Activated naive CD4-positive, alpha-beta T cell treated with anti-CD3 and anti-CD28 coated beads, Interleukin-2, amount 50 U/mL, for 24 hours (primary cell): ENCODE measurements at regions not wholly inside any gene's neighbourhood (a gene's known extent, or its start where the extent isn't known, plus 50 kb on each side); places are given as distances from the start of the nearest gene placed in this dataset.
A peak's percentile ranks its signal among the peaks of the same experiment; 100 is the strongest.

Experiments used
- H3K27ac Mint-ChIP-seq: one replicate; pipeline ENCODE4 v1.8.0; 2021; ENCODE audit warnings: mild to moderate bottlenecking, mixed read lengths
- H3K27me3 Mint-ChIP-seq: one replicate; pipeline ENCODE4 v1.8.0; 2021; ENCODE audit warnings: mixed read lengths
- H3K36me3 Mint-ChIP-seq: one replicate; pipeline ENCODE4 v1.8.0; 2021; ENCODE audit warnings: mixed read lengths
- H3K4me1 Mint-ChIP-seq: one replicate; pipeline ENCODE4 v1.8.0; 2021; ENCODE audit warnings: mixed read lengths
- H3K4me3 Mint-ChIP-seq: one replicate; pipeline ENCODE4 v1.8.0; 2021; ENCODE audit warnings: mild to moderate bottlenecking, mixed read lengths
- H3K9me3 Mint-ChIP-seq: one replicate; pipeline ENCODE4 v1.8.0; 2021; ENCODE audit warnings: mixed read lengths

GRCh38 chr21:31555741-31556191, 103.7 kb upstream of the SOD1 start:
- Mint-ChIP-seq H3K27me3 (peaks cover 4% of the 10 kb centered on the region), H3K9me3 (no peaks in the 10 kb centered on the region), H3K27ac (peak overlapping the region; percentile 84), H3K4me3 (peak overlapping the region; percentile 23), H3K4me1 (peaks cover 51% of the 10 kb centered on the region), H3K36me3 (peaks cover 1% of the 10 kb centered on the region)

GRCh38 chr21:31554511-31555022, 104.9 kb upstream of the SOD1 start:
- peak overlapping the region; percentile 87 for H3K27ac Mint-ChIP-seq
- H3K9me3 Mint-ChIP-seq, result no peaks in the 10 kb centered on the region
- H3K4me1 Mint-ChIP-seq, result peaks cover 43% of the 10 kb centered on the region
- peak overlapping the region; percentile 79 for H3K4me3 Mint-ChIP-seq
- peaks cover 4% of the 10 kb centered on the region for H3K27me3 Mint-ChIP-seq
- peaks cover 1% of the 10 kb centered on the region for H3K36me3 Mint-ChIP-seq

GRCh38 chr21:31553926-31554325, 105.6 kb upstream of the SOD1 start:
- peaks cover 4% of the 10 kb centered on the region for H3K27me3 Mint-ChIP-seq
- H3K27ac Mint-ChIP-seq, result no peak overlapping the region
- H3K36me3 Mint-ChIP-seq, result peaks cover 1% of the 10 kb centered on the region
- no peaks in the 10 kb centered on the region for H3K9me3 Mint-ChIP-seq
- peak overlapping the region; percentile 79 for H3K4me3 Mint-ChIP-seq
- peaks cover 44% of the 10 kb centered on the region for H3K4me1 Mint-ChIP-seq

- peaks cover 47% of the 10 kb centered on the region for H3K4me1 Mint-ChIP-seq
Observed at GRCh38 chr21:31553461-31553860, 106.0 kb upstream of the SOD1 start.

GRCh38 chr21:31552826-31553225, 106.7 kb upstream of the SOD1 start:
- Mint-ChIP-seq H3K36me3 (peaks cover 1% of the 10 kb centered on the region), H3K27me3 (peaks cover 4% of the 10 kb centered on the region), H3K9me3 (no peaks in the 10 kb centered on the region), H3K27ac (peak overlapping the region; percentile 55), H3K4me3 (no peak overlapping the region), H3K4me1 (peaks cover 47% of the 10 kb centered on the region)

More at GRCh38 chr21:31553461-31553860, 106.0 kb upstream of the SOD1 start:
- Mint-ChIP-seq H3K27ac (no peak overlapping the region), H3K36me3 (peaks cover 1% of the 10 kb centered on the region), H3K9me3 (no peaks in the 10 kb centered on the region), H3K27me3 (peaks cover 4% of the 10 kb centered on the region), H3K4me3 (no peak overlapping the region)

GRCh38 chr21:31550070-31550469, 109.4 kb upstream of the SOD1 start:
- H3K36me3 Mint-ChIP-seq, result peaks cover 1% of the 10 kb centered on the region
- H3K27ac Mint-ChIP-seq, result no peak overlapping the region
- no peaks in the 10 kb centered on the region for H3K9me3 Mint-ChIP-seq
- H3K27me3 Mint-ChIP-seq, result no peaks in the 10 kb centered on the region
- H3K4me3 Mint-ChIP-seq, result no peak overlapping the region
- H3K4me1 Mint-ChIP-seq, result peaks cover 33% of the 10 kb centered on the region

GRCh38 chr21:31548688-31549087, 110.8 kb upstream of the SOD1 start:
- H3K4me1 Mint-ChIP-seq, result peaks cover 20% of the 10 kb centered on the region
- no peaks in the 10 kb centered on the region for H3K36me3 Mint-ChIP-seq
- no peak overlapping the region for H3K27ac Mint-ChIP-seq
- no peaks in the 10 kb centered on the region for H3K9me3 Mint-ChIP-seq
- H3K27me3 Mint-ChIP-seq, result no peaks in the 10 kb centered on the region
- H3K4me3 Mint-ChIP-seq, result no peak overlapping the region

- Mint-ChIP-seq H3K4me3 (no peak overlapping the region), H3K27me3 (no peaks in the 10 kb centered on the region), H3K36me3 (no peaks in the 10 kb centered on the region), H3K9me3 (no peaks in the 10 kb centered on the region), H3K4me1 (peaks cover 7% of the 10 kb centered on the region), H3K27ac (no peak overlapping the region)
Observed at GRCh38 chr21:31546443-31547170, 112.9 kb upstream of the SOD1 start.

- no peaks in the 10 kb centered on the region for H3K27me3 Mint-ChIP-seq
- no peak overlapping the region for H3K27ac Mint-ChIP-seq
- H3K4me1 Mint-ChIP-seq, result peaks cover 7% of the 10 kb centered on the region
- no peaks in the 10 kb centered on the region for H3K9me3 Mint-ChIP-seq
- no peak overlapping the region for H3K4me3 Mint-ChIP-seq
- no peaks in the 10 kb centered on the region for H3K36me3 Mint-ChIP-seq
Observed at GRCh38 chr21:31545036-31545435, 114.5 kb upstream of the SOD1 start.

- Mint-ChIP-seq H3K36me3 (no peaks in the 10 kb centered on the region), H3K9me3 (no peaks in the 10 kb centered on the region), H3K27me3 (no peaks in the 10 kb centered on the region), H3K4me3 (no peak overlapping the region), H3K27ac (no peak overlapping the region), H3K4me1 (no peaks in the 10 kb centered on the region)
Observed at GRCh38 chr21:31543191-31543590, 116.3 kb upstream of the SOD1 start.

- Mint-ChIP-seq H3K9me3 (no peaks in the 10 kb centered on the region), H3K4me1 (no peaks in the 10 kb centered on the region), H3K27ac (no peak overlapping the region), H3K4me3 (no peak overlapping the region), H3K36me3 (no peaks in the 10 kb centered on the region), H3K27me3 (no peaks in the 10 kb centered on the region)
Observed at GRCh38 chr21:31538816-31539215, 120.7 kb upstream of the SOD1 start.

- H3K4me3 Mint-ChIP-seq, result no peak overlapping the region
- no peaks in the 10 kb centered on the region for H3K9me3 Mint-ChIP-seq
- no peaks in the 10 kb centered on the region for H3K36me3 Mint-ChIP-seq
- no peaks in the 10 kb centered on the region for H3K27me3 Mint-ChIP-seq
- H3K4me1 Mint-ChIP-seq, result no peaks in the 10 kb centered on the region
- no peak overlapping the region for H3K27ac Mint-ChIP-seq
Observed at GRCh38 chr21:31537872-31538576, 121.5 kb upstream of the SOD1 start.

- Mint-ChIP-seq H3K4me3 (no peak overlapping the region), H3K36me3 (no peaks in the 10 kb centered on the region), H3K27me3 (no peaks in the 10 kb centered on the region), H3K27ac (no peak overlapping the region), H3K4me1 (no peaks in the 10 kb centered on the region), H3K9me3 (no peaks in the 10 kb centered on the region)
Observed at GRCh38 chr21:31536138-31536537, 123.4 kb upstream of the SOD1 start.

GRCh38 chr21:31531967-31532366, 127.5 kb upstream of the SOD1 start:
- H3K4me1 Mint-ChIP-seq, result peaks cover 8% of the 10 kb centered on the region
- H3K9me3 Mint-ChIP-seq, result no peaks in the 10 kb centered on the region
- H3K27ac Mint-ChIP-seq, result no peak overlapping the region

GRCh38 chr21:31530897-31531705, 128.4 kb upstream of the SOD1 start:
- no peaks in the 10 kb centered on the region for H3K27me3 Mint-ChIP-seq
- peaks cover 9% of the 10 kb centered on the region for H3K4me1 Mint-ChIP-seq
- no peak overlapping the region for H3K4me3 Mint-ChIP-seq
- H3K36me3 Mint-ChIP-seq, result no peaks in the 10 kb centered on the region
- H3K27ac Mint-ChIP-seq, result no peak overlapping the region
- H3K9me3 Mint-ChIP-seq, result no peaks in the 10 kb centered on the region

More at GRCh38 chr21:31531967-31532366, 127.5 kb upstream of the SOD1 start:
- no peaks in the 10 kb centered on the region for H3K36me3 Mint-ChIP-seq
- no peaks in the 10 kb centered on the region for H3K27me3 Mint-ChIP-seq
- H3K4me3 Mint-ChIP-seq, result no peak overlapping the region
